Femur (tissue), 1 donor: ENCODE measurements at regions not wholly inside any gene's neighbourhood (a gene's known extent, or its start where the extent isn't known, plus 50 kb on each side); places are given as distances from the start of the nearest gene placed in this dataset.
A peak's percentile ranks its signal among the peaks of the same experiment; 100 is the strongest.
"Not testable (repeated sequence)": the region's sequence is repeated elsewhere in the genome, so short reads cannot be mapped to it uniquely, and the experiment has no call there.

Experiments used
- DNase-seq: peaks from one replicate; pipeline ENCODE4 v3.0.0-alpha.2; 2017

DNA sequence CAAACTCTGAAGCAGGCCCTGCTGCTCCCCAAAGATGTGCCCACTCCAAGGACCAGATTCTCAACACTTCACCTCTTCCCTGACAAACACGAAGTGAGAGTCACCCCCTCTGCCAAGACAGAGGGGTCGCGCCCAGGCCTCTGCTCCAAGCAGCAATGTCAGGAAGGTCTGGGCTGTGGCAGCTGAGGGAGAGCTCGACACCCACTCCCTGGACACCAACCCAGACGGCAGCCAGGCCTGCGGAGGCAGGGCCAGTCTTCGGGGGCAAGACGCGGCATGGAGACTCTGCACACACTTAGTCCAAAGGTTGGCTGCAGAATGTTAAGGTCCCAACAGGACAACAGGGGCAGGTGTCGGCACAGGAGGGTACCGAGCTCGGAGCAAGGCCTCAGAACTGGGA lies 144.2 kb downstream of the DLL1 start:
- no peak for DNase-seq

DNA sequence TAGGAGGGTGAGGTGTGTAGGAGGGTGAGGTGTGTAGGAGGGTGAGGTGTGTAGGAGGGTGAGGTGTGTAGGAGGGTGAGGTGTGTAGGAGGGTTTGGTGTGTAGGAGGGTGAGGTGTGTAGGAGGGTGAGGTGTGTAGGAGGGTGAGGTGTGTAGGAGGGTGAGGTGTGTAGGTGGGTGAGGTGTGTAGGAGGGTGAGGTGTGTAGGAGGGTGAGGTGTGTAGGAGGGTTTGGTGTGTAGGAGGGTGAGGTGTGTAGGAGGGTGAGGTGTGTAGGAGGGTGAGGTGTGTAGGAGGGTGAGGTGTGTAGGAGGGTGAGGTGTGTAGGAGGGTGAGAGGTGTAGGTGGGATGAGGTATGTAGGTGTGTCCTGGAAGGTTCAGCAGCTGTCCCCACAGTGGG lies 144.7 kb downstream of the DLL1 start:
- DNase-seq, result not testable (repeated sequence)

DNA sequence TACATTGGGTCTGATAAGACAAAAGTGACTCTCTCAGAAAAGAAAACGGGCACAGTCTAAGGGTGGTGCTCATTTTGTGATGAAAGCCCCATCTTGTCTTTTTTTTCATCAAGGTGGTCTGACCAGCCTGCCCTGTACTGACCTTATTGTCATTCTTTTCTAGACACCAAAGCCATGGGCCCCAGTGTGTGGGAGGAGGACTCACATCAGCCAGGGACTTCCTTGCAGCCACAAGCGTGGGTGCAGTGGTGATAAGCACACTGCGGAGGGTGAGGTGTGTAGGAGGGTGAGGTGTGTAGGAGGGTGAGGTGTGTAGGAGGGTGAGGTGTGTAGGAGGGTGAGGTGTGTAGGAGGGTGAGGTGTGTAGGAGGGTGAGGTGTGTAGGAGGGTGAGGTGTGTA lies 145.2 kb downstream of the DLL1 start:
- not testable (repeated sequence) for DNase-seq

DNA sequence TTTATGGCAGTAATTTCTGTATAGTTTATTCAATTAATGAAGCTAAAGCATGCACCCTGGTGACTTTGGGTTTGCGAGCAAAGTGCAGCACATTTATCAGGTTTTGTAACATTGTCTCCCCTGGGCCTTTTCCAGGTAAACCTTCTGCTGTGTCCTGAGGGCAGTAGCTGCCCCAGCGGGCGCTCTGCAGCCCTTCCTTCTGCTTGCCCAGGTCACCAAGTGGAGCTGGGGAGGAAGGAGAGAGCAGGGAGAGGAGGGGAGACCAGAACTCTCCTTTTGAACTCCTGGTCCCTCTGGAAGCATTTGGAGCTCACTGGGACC lies 145.6 kb downstream of the DLL1 start:
- DNase-seq, result peak; percentile 3

DNA sequence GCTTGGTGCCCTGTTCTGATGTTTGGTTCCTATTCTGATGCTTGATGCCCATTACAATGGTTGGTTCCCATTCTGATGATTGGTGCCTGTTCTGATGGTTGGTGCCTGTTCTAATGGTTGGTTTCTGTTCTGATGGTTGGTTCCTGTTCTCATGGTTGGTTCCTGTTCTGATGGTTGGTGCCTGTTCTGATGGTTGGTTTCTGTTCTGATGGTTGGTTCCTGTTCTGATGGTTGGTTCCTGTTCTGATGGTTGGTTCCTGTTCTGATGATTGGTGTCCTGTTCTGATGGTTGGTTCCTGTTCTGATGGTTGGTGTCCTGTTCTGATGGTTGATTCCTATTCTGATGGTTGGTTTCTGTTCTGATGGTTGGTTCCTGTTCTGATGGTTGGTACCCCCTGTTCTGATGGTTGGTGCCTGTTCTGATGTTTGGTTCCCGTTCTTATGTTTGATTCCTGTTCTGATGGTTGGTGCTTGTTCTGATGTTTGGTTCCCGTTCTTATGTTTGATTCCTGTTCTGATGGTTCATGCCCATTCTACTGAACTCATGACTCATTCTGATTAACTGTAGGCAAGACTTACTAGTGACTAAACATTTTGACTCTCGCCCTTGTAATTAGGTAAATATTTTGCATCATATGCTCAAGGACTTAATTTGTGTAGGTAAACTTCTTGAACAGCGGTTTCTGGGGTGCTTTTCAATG lies 146.2 kb downstream of the DLL1 start:
- DNase-seq, result no peak

DNA sequence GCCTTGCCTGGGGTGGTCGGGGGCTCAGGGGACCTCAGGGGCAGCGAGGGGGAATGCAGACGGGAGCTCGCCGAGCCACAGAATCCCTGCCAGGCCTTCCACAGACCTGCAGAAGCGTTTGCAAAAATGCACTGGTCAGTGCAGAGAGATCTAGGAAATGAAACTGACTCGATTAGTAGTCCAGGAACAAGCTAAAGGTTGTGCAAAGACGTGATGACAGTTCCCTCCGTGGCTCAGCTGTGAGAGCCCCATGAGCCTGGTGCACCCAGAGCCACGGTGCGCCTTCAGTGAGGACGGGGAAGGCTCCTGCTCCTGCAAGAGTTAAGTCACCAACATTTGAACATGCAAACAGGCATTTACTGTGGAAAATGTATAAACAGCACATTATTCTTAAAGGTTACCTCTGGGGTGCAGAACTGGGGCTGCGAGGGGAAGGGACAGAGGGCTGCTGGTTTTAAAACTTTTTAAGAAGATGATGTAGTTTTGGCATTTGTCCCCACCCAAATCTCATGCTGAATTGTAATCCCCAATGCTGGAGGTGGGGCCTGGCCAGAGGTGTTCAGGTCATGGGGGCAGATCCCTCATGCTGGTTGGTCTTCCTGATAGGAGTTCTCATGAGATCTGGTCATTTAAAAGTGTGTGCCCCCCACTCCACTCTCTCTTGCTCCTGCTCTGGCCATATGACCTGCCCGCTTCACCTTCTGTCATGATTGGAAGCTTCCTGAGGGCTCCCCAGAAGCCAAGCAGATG lies 147.3 kb downstream of the DLL1 start:
- peak; percentile 7 for DNase-seq

DNA sequence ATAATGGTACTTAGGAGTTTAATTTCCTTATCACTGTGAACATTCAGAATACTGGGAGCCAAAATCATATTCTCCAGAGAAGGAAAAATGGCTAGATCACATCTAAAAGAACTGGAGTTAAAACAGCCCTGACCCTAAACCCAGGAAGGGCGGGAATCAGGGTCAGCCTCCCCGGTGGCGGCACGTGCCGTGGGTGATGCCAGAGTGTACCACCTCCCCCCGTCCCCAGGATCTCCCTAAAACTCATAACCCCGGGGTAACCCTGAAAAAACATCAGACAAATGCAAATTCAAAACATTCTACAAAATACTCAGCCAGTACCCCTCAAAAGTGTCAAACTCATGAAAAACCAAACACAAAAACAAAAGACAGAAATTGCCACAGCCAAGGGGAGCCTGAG lies 148.3 kb downstream of the DLL1 start:
- no peak for DNase-seq

DNA sequence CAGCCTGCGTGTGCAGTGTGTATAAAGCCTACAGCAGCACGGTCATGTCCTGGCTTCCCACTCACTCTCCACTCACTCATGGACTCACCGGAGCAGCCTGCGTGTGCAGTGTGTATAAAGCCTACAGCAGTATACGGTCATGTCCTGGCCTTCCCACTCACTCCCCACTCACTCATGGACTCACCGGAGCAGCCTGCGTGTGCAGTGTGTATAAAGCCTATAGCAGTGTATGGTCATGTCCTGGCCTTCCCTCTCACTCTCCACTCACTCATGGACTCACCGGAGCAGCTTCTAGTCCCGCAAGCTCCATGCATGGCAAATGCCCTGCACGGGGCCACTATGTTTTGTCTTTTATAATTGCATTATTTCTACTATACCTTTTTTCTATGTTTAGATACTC lies 149.8 kb downstream of the DLL1 start:
- not testable (repeated sequence) for DNase-seq

DNA sequence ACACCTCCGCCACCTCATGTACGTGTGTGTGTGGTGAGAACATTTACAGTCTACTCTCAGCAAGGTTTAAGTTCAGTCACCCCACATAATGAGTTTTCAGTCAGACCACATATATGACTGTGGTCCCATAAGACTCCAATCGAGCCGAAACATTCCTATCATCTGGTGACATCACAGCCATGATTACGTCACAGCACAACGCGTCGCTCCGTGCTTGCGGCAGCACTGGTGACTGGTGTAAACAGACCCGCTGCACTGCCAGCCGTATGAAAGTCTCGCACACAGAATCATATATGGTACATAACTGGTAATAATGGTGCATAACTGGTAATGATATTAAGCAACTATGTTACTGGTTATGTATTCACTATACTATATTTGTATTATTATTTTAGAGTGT lies 150.7 kb downstream of the DLL1 start:
- peak; percentile 4 for DNase-seq

DNA sequence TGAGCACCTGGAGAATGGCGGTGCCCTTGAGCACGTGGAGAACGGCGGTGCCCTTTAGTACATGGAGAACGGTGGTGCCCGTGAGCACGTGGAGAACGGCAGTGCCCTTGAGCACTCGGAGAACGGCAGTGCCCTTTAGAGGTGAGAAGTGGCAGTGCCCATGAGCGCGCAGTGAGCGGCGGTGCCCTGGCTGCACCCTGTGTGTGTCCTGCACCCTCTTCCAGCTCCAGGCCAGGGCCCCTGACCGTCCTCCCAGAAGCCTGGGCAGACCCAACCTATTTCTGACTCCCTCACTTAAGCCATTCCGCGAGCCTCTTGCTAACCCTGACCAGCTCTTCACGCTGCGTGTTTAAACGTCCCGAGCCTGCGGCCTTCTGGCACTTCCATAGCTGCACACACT lies 151.3 kb downstream of the DLL1 start:
- peak; percentile 3 for DNase-seq

DNA sequence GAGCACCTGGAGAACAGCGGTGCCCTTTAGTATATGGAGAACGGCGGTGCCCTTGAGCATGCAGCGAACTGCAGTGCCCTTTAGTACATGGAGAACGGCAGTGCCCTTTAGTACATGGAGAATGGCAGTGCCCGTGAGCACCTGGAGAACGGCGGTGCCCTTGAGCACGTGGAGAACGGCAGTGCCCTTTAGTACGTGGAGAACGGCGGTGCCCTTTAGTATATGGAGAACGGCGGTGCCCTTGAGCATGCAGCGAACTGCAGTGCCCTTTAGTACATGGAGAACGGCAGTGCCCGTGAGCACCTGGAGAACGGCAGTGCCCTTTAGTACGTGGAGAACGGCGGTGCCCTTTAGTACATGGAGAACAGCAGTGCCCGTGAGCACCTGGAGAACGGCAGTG lies 151.8 kb downstream of the DLL1 start:
- DNase-seq, result not testable (repeated sequence)

DNA sequence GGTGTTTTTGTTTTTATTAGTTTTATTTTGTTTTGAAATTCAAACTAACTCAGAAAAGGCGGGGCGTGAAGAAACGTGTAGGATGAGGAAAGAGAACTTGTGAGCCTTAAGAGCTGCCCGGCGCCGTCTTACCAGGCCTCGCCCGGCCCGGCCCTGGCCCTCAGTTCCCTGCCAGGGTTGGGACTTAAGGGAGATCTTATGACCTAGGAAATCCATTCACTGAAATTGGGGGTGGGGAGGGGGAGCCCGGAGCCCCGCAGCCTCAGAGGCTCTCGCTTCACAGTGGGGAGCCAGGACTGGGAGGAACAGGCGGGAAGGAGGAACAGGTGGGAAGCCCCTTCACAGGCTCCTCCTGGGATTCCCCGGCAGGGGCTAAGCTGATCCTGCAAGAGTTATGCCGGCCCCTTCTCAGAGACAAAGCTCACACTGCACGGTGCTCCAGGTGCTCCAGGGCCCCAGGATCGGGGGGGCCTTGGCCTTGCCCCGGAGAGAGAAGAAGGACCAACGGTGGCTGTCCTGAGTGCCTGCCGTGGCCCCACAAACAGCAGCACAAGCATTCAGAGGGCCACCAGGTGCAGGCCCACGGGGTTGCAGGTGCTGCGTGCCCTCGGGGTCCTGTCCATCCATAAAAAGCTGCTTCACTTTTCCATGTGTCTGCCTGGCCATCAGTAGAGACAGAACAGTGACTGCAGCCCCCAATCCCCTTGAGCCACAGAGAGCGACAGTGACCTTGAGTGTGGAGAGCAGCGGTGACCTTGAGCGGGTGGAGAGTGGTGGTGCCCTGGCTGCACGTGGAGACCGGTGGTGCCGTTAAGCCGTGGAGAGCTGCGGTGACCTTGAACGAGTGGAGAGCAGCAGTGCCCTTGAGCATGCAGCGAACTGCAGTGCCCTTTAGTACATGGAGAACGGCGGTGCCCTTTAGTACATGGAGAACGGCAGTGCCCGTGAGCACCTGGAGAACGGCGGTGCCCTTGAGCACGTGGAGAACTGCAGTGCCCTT lies 152.7 kb downstream of the DLL1 start:
- DNase-seq, result peak; percentile 16

DNA sequence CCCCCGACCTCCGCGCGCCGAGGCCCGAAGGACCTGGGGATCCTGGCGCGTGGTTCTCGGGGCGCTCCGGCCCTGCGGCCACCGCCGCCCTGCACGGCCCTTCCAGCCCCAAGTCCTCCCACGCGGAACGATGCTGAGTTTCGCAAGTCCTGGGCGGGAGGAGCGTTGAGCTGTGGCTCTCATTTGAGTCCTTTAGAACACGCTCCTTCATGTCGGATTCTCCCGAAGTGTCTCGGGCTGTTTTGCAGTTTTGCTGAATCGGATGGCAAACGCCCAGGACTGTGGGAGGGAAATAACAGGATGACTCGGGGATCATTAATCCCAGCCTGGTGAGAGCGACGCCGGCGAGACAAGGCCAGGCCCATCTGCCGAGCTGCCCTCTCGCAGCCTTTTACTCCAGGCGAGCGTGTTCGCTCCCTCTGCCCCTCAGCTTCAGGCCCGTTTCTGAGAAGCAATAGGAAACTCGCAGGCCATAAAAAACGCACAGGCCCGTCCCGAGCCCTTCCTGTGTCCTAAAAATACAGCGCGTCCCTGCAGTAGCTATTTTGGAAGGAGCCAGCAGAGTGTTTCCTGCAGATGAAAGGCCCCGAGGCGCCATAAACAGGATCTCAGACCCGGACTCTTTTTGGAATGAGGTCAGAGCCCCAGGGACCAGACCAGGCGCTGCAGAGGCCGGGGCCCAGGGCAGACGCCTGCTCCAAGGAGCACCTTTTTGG lies 153.5 kb downstream of the DLL1 start:
- peak; percentile 54 for DNase-seq

DNA sequence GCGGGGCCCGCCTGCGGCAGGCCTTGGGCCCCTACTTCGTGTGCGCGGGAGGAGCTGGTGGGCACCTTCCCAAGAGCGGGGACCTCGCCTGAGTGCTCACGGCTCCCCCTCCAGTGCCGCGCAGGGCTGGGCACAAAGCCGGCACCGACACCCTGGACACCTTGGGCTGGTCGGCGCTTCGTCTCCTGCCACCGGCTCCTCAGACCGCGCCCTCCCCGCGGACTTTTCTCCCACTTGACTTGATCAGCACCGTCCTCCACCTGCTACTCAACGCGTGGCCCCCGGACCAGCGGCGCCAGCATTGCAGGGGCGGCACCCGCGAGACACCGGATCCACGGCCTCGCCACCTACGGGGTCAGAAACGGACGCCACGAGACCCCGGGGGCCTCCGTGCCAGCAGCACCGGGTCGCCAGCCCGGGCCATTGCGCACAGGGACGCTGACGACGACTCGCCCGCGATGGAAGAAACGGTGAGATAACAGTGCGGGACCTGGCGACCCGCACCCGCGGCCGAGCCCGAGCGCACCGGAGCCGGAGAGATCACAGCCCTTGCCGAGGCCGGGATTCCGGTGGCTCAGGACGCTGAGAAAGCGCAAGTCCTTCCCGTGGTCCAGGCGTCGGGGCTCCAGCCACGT lies 154.2 kb downstream of the DLL1 start:
- DNase-seq, result peak; percentile 13

DNA sequence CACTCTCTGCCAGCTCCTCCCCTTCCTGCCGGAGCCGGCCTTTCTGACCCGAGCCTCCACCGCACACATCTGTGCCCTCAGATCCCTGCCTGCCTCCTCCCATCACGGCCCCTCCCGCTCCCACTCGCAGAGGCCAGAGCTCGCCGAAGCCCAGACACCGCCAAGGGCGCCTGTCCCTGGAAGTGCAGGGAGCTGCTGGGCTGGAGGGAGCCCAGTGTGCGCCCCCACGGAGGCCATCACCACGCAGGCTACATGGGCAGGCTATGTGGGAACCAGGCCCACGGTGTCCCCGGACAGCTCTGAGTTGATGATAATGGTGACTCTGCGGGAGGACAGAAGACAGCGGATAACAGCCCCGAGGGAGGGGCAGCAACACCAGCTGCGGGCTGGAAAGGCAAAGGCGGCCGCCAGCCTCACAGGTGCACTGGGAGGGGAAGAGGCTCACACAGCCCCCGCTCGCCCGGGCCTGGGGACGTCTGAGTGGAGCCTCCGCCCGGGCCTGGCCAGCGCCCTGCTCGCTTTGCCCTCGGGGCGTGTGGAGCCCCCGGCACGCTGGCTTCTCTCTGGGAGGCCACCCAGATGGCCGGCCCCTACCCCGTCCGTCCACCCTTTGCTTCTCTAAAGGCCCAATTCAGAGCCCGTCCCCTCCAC lies 154.9 kb downstream of the DLL1 start:
- peak; percentile 14 for DNase-seq

DNA sequence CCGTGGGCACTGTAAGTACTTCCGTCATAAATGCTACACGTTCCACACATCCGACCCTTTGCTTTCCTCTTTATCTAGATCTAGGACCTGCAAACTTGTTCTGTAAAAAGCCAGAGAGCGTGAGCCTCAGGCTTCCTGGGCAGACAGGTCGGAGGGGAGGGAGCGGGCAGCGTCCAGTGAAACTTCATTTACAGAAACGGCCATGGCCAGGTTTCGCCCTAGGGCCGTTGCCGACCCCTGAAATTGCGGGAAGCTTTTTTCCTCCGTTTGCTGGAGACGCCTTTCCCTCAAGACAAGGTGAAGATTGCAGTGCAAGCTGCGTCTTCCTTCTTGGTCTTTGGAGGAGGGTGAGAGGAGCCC lies 155.4 kb downstream of the DLL1 start:
- no peak for DNase-seq

DNA sequence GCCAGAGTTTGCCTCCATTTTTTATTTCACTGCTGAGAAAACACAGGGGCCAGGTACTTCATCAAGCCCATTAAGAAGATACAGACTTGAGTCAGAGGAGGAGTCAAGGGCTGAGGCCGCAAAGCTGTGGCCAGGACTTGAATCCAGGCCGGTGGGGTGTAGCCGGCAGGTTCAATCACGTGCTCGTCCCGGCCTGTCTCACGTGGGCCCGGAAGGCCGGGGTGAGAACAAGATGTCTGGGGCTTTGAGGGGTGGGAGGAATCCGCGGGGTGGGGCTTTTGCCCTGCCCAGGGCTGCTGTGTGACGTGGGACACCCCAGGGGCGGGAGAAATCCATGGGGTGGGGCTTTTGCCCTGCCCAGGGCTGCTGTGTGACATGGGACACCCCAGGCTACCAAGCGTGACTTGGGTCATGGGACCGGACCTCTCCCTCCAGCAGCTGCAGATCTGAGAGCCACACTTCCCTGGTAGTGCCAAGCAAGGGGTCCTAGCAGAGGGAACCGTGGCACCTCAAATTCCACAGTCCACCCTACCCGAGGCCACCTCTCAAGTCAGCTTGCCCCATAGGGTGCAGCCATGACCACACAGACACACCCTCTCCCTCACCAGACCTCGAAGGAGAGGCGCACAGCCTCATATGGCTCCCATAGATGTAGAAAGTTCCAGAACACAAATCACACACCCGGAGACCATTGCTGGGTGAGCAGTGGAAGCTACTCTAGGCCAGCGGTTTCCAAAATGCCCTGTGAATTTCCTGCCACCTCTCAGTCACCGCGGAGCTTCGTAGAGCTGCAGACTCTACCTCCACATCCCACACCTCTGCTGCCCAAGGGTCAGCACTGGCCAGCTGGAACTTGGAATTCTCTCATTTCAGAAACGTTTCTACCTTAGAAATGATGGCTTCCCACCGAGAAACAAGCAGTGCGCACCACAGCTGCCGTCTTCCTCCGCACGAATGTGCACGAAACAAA lies 156.1 kb downstream of the DLL1 start:
- DNase-seq, result peak; percentile 15

DNA sequence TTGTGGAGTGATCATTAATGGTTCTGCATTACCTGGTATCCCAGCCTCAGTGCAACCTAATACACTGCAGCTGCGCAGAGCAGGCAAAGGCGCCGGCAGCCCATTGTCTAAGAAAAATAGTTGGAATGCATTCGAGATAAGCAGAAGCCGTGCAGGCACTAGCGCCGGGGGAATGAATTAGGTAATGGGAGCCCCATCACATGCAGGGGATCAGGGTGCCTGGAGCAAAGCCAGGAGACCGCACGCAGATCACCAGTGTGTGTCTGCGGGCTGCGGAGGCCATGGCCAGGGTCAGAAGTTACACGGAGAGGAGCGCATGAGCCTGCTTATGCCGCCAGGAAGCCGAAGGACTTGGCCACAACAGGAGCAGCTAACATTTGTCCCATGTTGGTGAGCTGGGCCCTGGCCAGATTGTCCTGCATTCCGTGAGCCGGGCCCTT lies 156.8 kb downstream of the DLL1 start:
- peak; percentile 15 for DNase-seq

DNA sequence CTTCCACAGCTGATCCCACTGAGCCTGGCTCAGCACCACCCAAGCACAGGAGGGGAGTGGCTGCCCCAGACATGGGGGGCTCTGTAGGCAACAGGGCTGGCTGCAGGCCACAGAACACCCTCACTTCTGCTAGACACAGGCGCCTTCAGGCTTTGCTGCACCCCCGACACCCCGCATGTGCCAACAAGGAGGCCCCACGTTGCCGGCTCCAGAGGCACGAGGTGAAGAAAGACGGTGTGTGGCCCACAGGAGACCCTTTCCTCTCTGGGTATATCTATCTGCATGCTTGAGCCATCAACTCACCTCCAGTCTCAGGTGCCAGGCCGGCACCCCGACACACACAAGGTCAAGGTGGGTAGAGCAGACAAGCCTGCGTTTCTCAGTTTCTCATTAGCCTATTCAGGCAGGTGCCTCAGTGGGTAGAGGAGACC lies 158.3 kb downstream of the DLL1 start:
- peak; percentile 12 for DNase-seq

DNA sequence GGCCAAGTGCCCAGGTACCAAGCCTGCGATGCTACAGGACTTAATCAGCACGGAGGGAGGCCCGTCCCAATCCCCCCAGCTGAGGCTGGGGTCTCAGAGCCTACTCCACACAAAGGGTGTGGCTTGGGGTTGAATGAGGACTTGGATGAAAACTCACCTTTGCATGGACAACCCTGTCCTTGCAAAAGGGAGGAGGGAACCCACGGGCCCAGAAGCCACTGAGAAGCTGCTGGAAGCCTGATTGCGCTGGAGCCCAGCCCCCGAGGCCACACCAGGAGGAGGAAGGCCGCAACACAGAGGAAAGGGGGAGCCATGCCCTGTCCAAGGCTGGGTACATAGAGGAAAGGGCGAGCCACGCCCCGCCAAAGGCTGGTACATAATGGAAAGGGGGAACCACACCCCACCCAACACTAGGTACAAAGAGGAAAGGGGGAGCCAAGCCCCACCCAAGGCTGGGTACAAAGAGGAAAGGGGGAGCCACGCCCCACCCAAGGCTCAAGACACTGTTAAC lies 158.8 kb downstream of the DLL1 start:
- peak; percentile 9 for DNase-seq
